Activated T-cell treated with anti-CD3 and anti-CD28 coated beads, Interleukin-2, amount 50 U/mL, for 4 hours (primary cell): ENCODE measurements at regions not wholly inside any gene's neighbourhood (a gene's known extent, or its start where the extent isn't known, plus 50 kb on each side); places are given as distances from the start of the nearest gene placed in this dataset.

Source experiments
- ATAC-seq, 2 donors: fragments of 200-7000 bp; cut with Tn5 transposase; one replicate each; pipeline ENCODE4 v1.10.0; 2021
- DNase-seq: peaks from one replicate; pipeline ENCODE4 v3.0.0-alpha.2; 2020
- H3K27me3 Mint-ChIP-seq: one replicate; pipeline ENCODE4 v1.8.0; 2021; ENCODE audit warnings: low read depth, mixed read lengths
- H3K36me3 Mint-ChIP-seq: one replicate; pipeline ENCODE4 v1.8.0; 2022; ENCODE audit warnings: mixed read lengths; ENCODE audit not compliant: insufficient read depth
- H3K4me1 Mint-ChIP-seq: one replicate; pipeline ENCODE4 v1.8.0; 2021; ENCODE audit warnings: low read depth, mixed read lengths
- H3K4me3 Mint-ChIP-seq: one replicate; pipeline ENCODE4 v1.8.0; 2021; ENCODE audit warnings: mild to moderate bottlenecking, moderate library complexity, mixed read lengths
- H3K9me3 Mint-ChIP-seq: one replicate; pipeline ENCODE4 v1.8.0; 2021; ENCODE audit warnings: mixed read lengths

GRCh38 chr4:66849596-66849995, 695.7 kb downstream of the CENPC start:
- DNase-seq (no peak), ATAC-seq (no peak)
- no peak overlapping the region for H3K4me3 Mint-ChIP-seq
- no peaks in the 10 kb centered on the region for H3K4me1 Mint-ChIP-seq
- H3K27me3 Mint-ChIP-seq, result no peaks in the 10 kb centered on the region
- no peaks in the 10 kb centered on the region for H3K9me3 Mint-ChIP-seq
- no peaks in the 10 kb centered on the region for H3K36me3 Mint-ChIP-seq

DNA sequence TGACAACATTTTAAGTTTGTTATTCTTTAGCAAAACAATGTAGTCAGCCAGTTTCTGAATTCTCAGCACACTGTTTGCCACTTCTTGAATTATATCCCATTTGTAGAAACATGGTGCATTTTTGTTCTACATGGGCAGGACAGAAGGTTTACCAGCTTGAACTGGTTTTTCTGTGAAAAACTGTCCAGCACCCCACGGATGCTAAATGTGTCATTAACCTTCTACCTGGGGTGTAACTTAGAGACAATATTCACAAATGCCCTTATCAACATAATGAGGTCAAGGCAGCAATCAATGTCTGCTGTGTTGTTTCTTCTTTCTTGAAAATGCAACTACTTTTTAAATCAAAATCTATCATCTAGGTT, 702.6 kb downstream of the CENPC start:
- no peaks in the 10 kb centered on the region for H3K36me3 Mint-ChIP-seq
- no peaks in the 10 kb centered on the region for H3K27me3 Mint-ChIP-seq
- ATAC-seq, result no peak
- H3K9me3 Mint-ChIP-seq, result peaks cover 16% of the 10 kb centered on the region
- no peaks in the 10 kb centered on the region for H3K4me1 Mint-ChIP-seq
- H3K4me3 Mint-ChIP-seq, result no peak overlapping the region
- DNase-seq, result no peak

GRCh38 chr4:66842026-66842723, 703.1 kb downstream of the CENPC start:
- ATAC-seq (no peak), DNase-seq (no peak)
- Mint-ChIP-seq H3K27me3 (no peaks in the 10 kb centered on the region), H3K9me3 (peaks cover 16% of the 10 kb centered on the region), H3K4me3 (no peak overlapping the region), H3K4me1 (no peaks in the 10 kb centered on the region), H3K36me3 (no peaks in the 10 kb centered on the region)

DNA sequence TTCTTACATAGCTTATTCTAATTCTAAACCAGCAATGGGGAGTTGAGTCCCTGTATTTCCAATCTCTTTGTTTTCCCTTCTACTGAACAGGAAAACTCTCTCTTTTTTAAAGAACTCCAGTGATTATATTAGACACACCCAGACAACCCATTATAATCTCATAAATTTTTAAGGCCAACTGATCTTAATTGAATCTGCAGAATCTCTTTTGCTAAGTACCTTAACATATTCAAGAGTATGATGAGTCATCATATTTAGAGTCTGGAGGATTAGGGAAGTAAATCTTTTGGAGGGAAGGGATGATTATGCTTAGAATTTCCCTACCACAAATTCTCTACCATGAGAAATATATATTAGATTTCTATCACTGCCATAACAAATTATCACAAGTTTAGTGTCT, 705.1 kb downstream of the CENPC start:
- no peaks in the 10 kb centered on the region for H3K27me3 Mint-ChIP-seq
- no peak overlapping the region for H3K4me3 Mint-ChIP-seq
- DNase-seq, result no peak
- peaks cover 16% of the 10 kb centered on the region for H3K9me3 Mint-ChIP-seq
- H3K4me1 Mint-ChIP-seq, result no peaks in the 10 kb centered on the region
- no peaks in the 10 kb centered on the region for H3K36me3 Mint-ChIP-seq
- ATAC-seq, result no peak

- Mint-ChIP-seq H3K4me1 (no peaks in the 10 kb centered on the region), H3K27me3 (no peaks in the 10 kb centered on the region)
- ATAC-seq, result no peak
Measured at GRCh38 chr4:66837279-66837922, 707.9 kb downstream of the CENPC start.

DNA sequence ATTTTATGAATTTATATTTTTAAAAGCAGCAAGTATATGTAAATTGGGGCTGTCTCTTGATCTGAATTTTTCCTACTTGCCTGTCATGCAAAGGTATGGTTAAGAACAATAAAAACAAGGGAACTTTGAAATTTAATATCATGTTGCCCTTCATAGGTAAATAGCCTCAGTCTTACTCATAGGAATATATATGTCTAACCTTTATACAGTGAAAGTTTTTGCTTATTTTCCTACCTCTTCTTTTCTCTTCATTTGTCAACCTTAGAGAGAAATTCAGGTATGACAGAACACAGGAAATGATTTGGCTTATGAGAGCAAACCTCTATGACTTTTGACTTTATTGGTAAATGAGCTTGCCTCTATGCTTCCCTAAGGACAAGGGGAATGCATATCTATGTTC, 716.0 kb downstream of the CENPC start:
- Mint-ChIP-seq H3K36me3 (no peaks in the 10 kb centered on the region), H3K9me3 (peaks cover 10% of the 10 kb centered on the region), H3K4me3 (no peak overlapping the region), H3K4me1 (no peaks in the 10 kb centered on the region), H3K27me3 (no peaks in the 10 kb centered on the region)
- DNase-seq (no peak), ATAC-seq (no peak)

More at GRCh38 chr4:66837279-66837922, 707.9 kb downstream of the CENPC start:
- no peak for DNase-seq
- Mint-ChIP-seq H3K9me3 (peaks cover 16% of the 10 kb centered on the region), H3K36me3 (no peaks in the 10 kb centered on the region), H3K4me3 (no peak overlapping the region)

DNA sequence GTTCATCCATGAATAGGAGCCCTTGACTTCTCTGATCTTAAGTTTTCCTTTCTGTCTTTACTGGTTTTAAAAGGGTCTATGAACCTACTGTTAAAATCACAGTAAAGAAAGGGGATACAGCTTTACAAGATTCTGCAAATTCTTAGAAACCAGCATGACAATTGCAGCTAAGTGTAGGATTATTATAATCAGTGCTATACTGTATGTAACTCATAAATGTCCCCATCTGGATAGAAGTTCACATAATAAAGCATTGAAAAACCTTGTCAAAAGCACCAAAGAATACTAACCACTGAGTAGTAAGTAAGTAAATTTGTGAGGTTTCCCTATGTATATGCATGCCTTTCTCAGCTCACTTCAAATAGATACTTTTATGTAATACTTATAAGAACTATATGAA, 724.6 kb downstream of the CENPC start:
- Mint-ChIP-seq H3K4me1 (no peaks in the 10 kb centered on the region), H3K36me3 (no peaks in the 10 kb centered on the region), H3K27me3 (no peaks in the 10 kb centered on the region), H3K4me3 (no peak overlapping the region), H3K9me3 (peaks cover 6% of the 10 kb centered on the region)
- no peak for ATAC-seq
- DNase-seq, result no peak

- DNase-seq, result no peak
- Mint-ChIP-seq H3K4me1 (no peaks in the 10 kb centered on the region), H3K9me3 (no peaks in the 10 kb centered on the region), H3K27me3 (no peaks in the 10 kb centered on the region), H3K4me3 (no peak overlapping the region), H3K36me3 (no peaks in the 10 kb centered on the region)
- no peak for ATAC-seq
Measured at GRCh38 chr4:66814277-66814676, 731.0 kb downstream of the CENPC start.

DNA sequence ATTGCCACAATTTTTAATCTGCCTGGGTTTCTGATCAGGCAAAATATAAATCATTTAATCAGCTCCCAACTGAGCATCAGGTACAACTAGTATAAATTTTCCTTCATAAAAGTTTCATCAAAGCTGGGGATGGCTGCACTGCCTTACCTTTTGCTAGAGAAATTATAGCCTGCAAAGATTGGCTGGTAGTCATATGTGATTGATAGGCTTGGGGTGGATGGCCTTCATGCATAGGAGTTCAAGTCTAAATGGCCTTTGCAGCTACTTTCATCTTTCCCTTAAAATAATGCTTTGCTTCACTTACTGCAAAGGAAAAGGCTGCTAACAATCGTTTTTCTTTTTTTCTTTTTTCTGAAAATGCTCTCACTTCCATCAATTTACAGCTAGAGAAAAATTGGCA, 739.7 kb downstream of the CENPC start:
- Mint-ChIP-seq H3K9me3 (no peaks in the 10 kb centered on the region), H3K36me3 (no peaks in the 10 kb centered on the region), H3K4me1 (no peaks in the 10 kb centered on the region), H3K4me3 (no peak overlapping the region), H3K27me3 (no peaks in the 10 kb centered on the region)
- DNase-seq, result no peak
- ATAC-seq, result no peak

DNA sequence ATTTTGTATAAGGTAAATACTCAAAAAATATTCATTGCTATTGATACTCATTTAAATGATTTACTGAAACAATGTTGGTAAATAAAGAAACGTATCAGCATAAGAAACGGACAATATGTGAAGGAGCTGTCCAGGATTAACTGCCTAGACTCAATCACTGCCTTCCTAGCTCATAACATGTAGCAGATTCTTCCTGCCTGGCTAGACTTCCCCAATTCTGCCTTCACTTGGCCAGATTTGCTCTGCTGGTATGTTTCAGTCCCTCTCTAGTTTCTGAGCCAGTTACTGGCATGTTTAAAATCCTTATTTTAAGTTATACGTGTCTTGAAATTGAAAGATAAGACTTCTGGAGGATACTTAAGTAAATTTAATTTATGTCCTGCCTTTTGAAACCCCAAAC, 740.3 kb downstream of the CENPC start:
- DNase-seq, result no peak
- no peaks in the 10 kb centered on the region for H3K9me3 Mint-ChIP-seq
- no peak overlapping the region for H3K4me3 Mint-ChIP-seq
- no peak for ATAC-seq
- H3K27me3 Mint-ChIP-seq, result no peaks in the 10 kb centered on the region
- no peaks in the 10 kb centered on the region for H3K4me1 Mint-ChIP-seq
- H3K36me3 Mint-ChIP-seq, result no peaks in the 10 kb centered on the region

GRCh38 chr4:66797608-66798007, 747.7 kb downstream of the CENPC start:
- Mint-ChIP-seq H3K36me3 (no peaks in the 10 kb centered on the region), H3K4me1 (no peaks in the 10 kb centered on the region), H3K27me3 (no peaks in the 10 kb centered on the region), H3K9me3 (no peaks in the 10 kb centered on the region), H3K4me3 (no peak overlapping the region)
- DNase-seq, result no peak
- ATAC-seq, result no peak

DNA sequence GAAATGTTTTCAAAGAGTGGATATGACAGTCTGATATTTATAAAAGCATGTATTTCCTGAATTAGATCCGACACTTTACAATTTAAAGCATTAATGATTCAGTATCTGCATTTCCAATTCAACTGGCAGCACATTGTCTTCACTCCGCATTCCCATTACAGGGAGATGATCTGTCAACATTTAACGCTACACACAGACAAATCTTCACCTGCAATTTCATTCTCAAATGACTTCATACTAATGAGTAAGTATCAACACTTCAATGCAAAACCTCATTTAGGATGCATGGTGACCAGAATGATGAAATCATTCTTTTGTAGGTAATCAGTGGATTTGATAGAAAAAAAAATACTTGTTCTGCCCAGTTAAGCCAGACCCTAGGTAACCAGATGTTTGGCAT, 749.6 kb downstream of the CENPC start:
- no peak for ATAC-seq
- Mint-ChIP-seq H3K9me3 (no peaks in the 10 kb centered on the region), H3K27me3 (no peaks in the 10 kb centered on the region), H3K4me3 (no peak overlapping the region), H3K36me3 (no peaks in the 10 kb centered on the region), H3K4me1 (no peaks in the 10 kb centered on the region)
- DNase-seq, result no peak

- DNase-seq, result no peak
- H3K27me3 Mint-ChIP-seq, result no peaks in the 10 kb centered on the region
- H3K4me1 Mint-ChIP-seq, result no peaks in the 10 kb centered on the region
- no peak for ATAC-seq
- no peaks in the 10 kb centered on the region for H3K9me3 Mint-ChIP-seq
- H3K4me3 Mint-ChIP-seq, result no peak overlapping the region
- H3K36me3 Mint-ChIP-seq, result no peaks in the 10 kb centered on the region
Measured at GRCh38 chr4:66794390-66795034, 750.8 kb downstream of the CENPC start.

DNA sequence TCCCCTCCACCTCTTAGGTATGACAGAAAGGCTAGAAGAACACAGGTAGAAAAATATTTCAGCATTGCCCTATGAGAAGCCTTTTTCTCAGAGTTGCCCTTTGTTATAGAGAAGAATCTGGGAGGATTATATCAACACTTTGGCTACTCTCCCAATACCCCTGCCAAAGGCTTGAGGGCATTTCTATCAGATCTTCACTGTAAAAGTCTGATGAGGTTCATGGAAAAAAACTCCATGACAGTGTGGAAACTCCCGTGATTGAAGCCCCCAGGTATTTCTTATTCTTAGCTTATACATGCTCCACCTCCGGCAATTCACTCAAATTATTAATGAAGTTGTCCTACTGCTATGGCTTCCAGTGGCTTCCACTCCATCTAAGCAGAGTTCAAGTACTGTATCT, 753.6 kb downstream of the CENPC start:
- H3K4me1 Mint-ChIP-seq, result no peaks in the 10 kb centered on the region
- no peaks in the 10 kb centered on the region for H3K9me3 Mint-ChIP-seq
- DNase-seq, result no peak
- ATAC-seq, result no peak
- H3K36me3 Mint-ChIP-seq, result no peaks in the 10 kb centered on the region
- no peaks in the 10 kb centered on the region for H3K27me3 Mint-ChIP-seq
- H3K4me3 Mint-ChIP-seq, result no peak overlapping the region

DNA sequence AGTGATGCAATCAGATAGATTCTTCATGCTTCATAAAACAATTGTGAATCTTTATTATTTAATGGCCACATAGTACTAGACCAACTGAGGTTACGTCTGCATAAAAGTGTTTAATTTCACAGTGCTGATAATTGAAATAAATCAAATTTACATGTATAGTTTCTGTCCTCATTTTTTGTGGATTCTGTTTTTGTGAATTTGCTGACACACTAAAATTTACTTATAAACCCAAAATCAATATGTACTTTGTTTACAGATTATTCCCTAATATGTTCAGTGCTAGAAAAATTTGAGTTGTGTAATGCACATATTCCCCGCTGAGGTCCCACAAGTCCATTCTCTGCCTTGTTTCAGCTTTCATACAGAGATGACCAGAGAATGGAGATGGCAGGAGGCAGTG, 759.8 kb downstream of the CENPC start:
- Mint-ChIP-seq H3K9me3 (no peaks in the 10 kb centered on the region), H3K4me1 (no peaks in the 10 kb centered on the region), H3K36me3 (no peaks in the 10 kb centered on the region), H3K4me3 (no peak overlapping the region), H3K27me3 (no peaks in the 10 kb centered on the region)
- no peak for DNase-seq
- ATAC-seq, result no peak
